GM23338 (cell line): ENCODE measurements at regions not wholly inside any gene's neighbourhood (a gene's known extent, or its start where the extent isn't known, plus 50 kb on each side); places are given as distances from the start of the nearest gene placed in this dataset.

ENCODE experiments used
- ATAC-seq: fragments of 200-7000 bp; cut with Tn5 transposase; 3 replicates; pipeline ENCODE4 v1.9.1; 2020
- DNase-seq: peaks from one replicate; pipeline ENCODE4 v3.0.0-alpha.2; 2015; ENCODE audit warnings: low spot score
- H2AFZ ChIP-seq: fragments of 200-600 bp; sonication (generic); 2 replicates; pipeline ENCODE4 v1.8.0; 2016; ENCODE audit warnings: antibody characterized with exemption, mild to moderate bottlenecking, moderate library complexity
- H3F3A ChIP-seq: fragments of 200-600 bp; sonication (generic); replicated peaks from 2 replicates; pipeline ENCODE4 v1.8.0; 2017; ENCODE audit warnings: antibody characterized with exemption, mixed run types, low read depth
- H3K27ac ChIP-seq: fragments of 200-600 bp; sonication (generic); 2 replicates; pipeline ENCODE4 v1.6.1; 2016; ENCODE audit warnings: low read depth
- H3K27me3 ChIP-seq: fragments of 200-600 bp; sonication (generic); 2 replicates; pipeline ENCODE4 v1.8.0; 2016; ENCODE audit warnings: mild to moderate bottlenecking, mixed run types, moderate library complexity; ENCODE audit not compliant: insufficient read depth
- H3K36me3 ChIP-seq: fragments of 200-600 bp; sonication (generic); 2 replicates; pipeline ENCODE4 v1.8.0; 2016; ENCODE audit warnings: mild to moderate bottlenecking; ENCODE audit not compliant: insufficient read depth
- H3K4me1 ChIP-seq: fragments of 200-600 bp; sonication (generic); 2 replicates; pipeline ENCODE4 v1.8.0; 2016; ENCODE audit warnings: mild to moderate bottlenecking, moderate library complexity; ENCODE audit not compliant: insufficient read depth
- H3K4me2 ChIP-seq: fragments of 200-600 bp; sonication (generic); 2 replicates; pipeline ENCODE4 v1.7.1; 2017; ENCODE audit warnings: mixed run types
- H3K4me3 ChIP-seq: fragments of 200-600 bp; sonication (generic); 2 replicates; pipeline ENCODE4 v1.6.1; 2016; ENCODE audit warnings: mixed run types
- H3K79me2 ChIP-seq: fragments of 200-600 bp; sonication (generic); replicated peaks from 2 replicates; pipeline ENCODE4 v1.8.0; 2017; ENCODE audit warnings: mild to moderate bottlenecking; ENCODE audit not compliant: insufficient read depth
- H3K9me2 ChIP-seq: fragments of 200-600 bp; sonication (generic); 2 replicates; pipeline ENCODE4 v1.8.0; 2017; ENCODE audit not compliant: insufficient read depth
- H4K20me1 ChIP-seq: fragments of 200-600 bp; sonication (generic); replicated peaks from 2 replicates; pipeline ENCODE4 v1.8.0; 2017; ENCODE audit warnings: mild to moderate bottlenecking; ENCODE audit not compliant: insufficient read depth
- H3K27ac Mint-ChIP-seq: 2 replicates; pipeline ENCODE4 v1.8.0; 2020; ENCODE audit warnings: inconsistent platforms, mild to moderate bottlenecking, moderate library complexity, mixed read lengths
- H3K27me3 Mint-ChIP-seq: 3 replicates; pipeline ENCODE4 v1.8.0; 2022; ENCODE audit warnings: low read depth, mild to moderate bottlenecking, moderate library complexity, mixed read lengths, inconsistent platforms; ENCODE audit not compliant: insufficient read depth, poor library complexity
- H3K36me3 Mint-ChIP-seq: 3 replicates; pipeline ENCODE4 v1.8.0; 2021; ENCODE audit warnings: low read depth, mild to moderate bottlenecking, inconsistent platforms, moderate library complexity, mixed read lengths
- H3K4me1 Mint-ChIP-seq: 3 replicates; pipeline ENCODE4 v1.8.0; 2020; ENCODE audit warnings: mild to moderate bottlenecking, inconsistent platforms, mixed read lengths
- H3K4me3 Mint-ChIP-seq: 3 replicates; pipeline ENCODE4 v1.8.0; 2021; ENCODE audit warnings: moderate library complexity, mild to moderate bottlenecking, inconsistent platforms, mixed read lengths
- H3K9me3 Mint-ChIP-seq: 3 replicates; pipeline ENCODE4 v1.8.0; 2020; ENCODE audit warnings: moderate library complexity, mild to moderate bottlenecking, inconsistent platforms, mixed read lengths
- CREB1 ChIP-seq: fragments of 250-450 bp; sonication (Bioruptor Pico); IDR thresholded peaks from 2 replicates; pipeline ENCODE4 v1.5.0; 2020; ENCODE audit warnings: low read depth, mild to moderate bottlenecking, moderate library complexity
- EZH2 ChIP-seq: fragments of 200-600 bp; sonication (generic); IDR thresholded peaks from one replicate; pipeline ENCODE4 v1.8.0; 2017; ENCODE audit warnings: antibody characterized with exemption, mild to moderate bottlenecking, low read depth; ENCODE audit not compliant: unreplicated experiment
- REST ChIP-seq: IDR thresholded peaks from one replicate; pipeline ENCODE4 v1.6.1; 2018; ENCODE audit warnings: antibody characterized with exemption; ENCODE audit not compliant: unreplicated experiment
- STAT1 ChIP-seq: IDR thresholded peaks from one replicate; pipeline ENCODE4 v1.6.1; 2016; ENCODE audit warnings: antibody characterized with exemption; ENCODE audit not compliant: unreplicated experiment
- TF ChIP-seq, protein P1 (sequence below), 2 experiments: fragments of 200-600 bp in 1 of 2; sonication (generic) in 1 of 2; conservative IDR thresholded peaks; 2 replicates each; pipeline versions ENCODE4 v1.5.1 to v1.6.1; 2016 to 2017; ENCODE audit warnings: antibody characterized with exemption in 2 of 2, low read depth in 2 of 2, mild to moderate bottlenecking in 2 of 2, moderate library complexity in 1 of 2

GRCh38 chr22:22090650-22091399, 108.2 kb upstream of the TOP3B start:
- H3K4me1 ChIP-seq, result no peaks in the 10 kb centered on the region
- no peaks in the 10 kb centered on the region for H3F3A ChIP-seq
- no peak overlapping the region for H2AFZ ChIP-seq
- Mint-ChIP-seq H3K27me3 (peaks cover 97% of the 10 kb centered on the region), H3K4me1 (no peaks in the 10 kb centered on the region), H3K4me3 (no peak overlapping the region), H3K27ac (no peak overlapping the region), H3K36me3 (no peaks in the 10 kb centered on the region), H3K9me3 (no peaks in the 10 kb centered on the region)
- H3K4me3 ChIP-seq, result no peak overlapping the region
- no peak overlapping the region for H3K27ac ChIP-seq
- TF ChIP-seq EZH2 (peak; percentile 16), CREB1 (CRISPR knock-in tag) (no peak), STAT1 (no peak)
- TF ChIP-seq, protein P1, sequence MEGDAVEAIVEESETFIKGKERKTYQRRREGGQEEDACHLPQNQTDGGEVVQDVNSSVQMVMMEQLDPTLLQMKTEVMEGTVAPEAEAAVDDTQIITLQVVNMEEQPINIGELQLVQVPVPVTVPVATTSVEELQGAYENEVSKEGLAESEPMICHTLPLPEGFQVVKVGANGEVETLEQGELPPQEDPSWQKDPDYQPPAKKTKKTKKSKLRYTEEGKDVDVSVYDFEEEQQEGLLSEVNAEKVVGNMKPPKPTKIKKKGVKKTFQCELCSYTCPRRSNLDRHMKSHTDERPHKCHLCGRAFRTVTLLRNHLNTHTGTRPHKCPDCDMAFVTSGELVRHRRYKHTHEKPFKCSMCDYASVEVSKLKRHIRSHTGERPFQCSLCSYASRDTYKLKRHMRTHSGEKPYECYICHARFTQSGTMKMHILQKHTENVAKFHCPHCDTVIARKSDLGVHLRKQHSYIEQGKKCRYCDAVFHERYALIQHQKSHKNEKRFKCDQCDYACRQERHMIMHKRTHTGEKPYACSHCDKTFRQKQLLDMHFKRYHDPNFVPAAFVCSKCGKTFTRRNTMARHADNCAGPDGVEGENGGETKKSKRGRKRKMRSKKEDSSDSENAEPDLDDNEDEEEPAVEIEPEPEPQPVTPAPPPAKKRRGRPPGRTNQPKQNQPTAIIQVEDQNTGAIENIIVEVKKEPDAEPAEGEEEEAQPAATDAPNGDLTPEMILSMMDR (conservative IDR thresholded peaks at IDR 0.05; ENCODE audit: low read depth in 2 of 2), result no peak
- no peak overlapping the region for H3K4me2 ChIP-seq
- H3K9me2 ChIP-seq, result no peaks in the 10 kb centered on the region
- no peak for DNase-seq
- H3K79me2 ChIP-seq, result no peaks in the 10 kb centered on the region
- peaks cover 6% of the 10 kb centered on the region; the same call in 1 of the 2 replicates for H4K20me1 ChIP-seq
- peaks cover 100% of the 10 kb centered on the region for H3K27me3 ChIP-seq
- no peak for ATAC-seq
- no peaks in the 10 kb centered on the region for H3K36me3 ChIP-seq

DNA sequence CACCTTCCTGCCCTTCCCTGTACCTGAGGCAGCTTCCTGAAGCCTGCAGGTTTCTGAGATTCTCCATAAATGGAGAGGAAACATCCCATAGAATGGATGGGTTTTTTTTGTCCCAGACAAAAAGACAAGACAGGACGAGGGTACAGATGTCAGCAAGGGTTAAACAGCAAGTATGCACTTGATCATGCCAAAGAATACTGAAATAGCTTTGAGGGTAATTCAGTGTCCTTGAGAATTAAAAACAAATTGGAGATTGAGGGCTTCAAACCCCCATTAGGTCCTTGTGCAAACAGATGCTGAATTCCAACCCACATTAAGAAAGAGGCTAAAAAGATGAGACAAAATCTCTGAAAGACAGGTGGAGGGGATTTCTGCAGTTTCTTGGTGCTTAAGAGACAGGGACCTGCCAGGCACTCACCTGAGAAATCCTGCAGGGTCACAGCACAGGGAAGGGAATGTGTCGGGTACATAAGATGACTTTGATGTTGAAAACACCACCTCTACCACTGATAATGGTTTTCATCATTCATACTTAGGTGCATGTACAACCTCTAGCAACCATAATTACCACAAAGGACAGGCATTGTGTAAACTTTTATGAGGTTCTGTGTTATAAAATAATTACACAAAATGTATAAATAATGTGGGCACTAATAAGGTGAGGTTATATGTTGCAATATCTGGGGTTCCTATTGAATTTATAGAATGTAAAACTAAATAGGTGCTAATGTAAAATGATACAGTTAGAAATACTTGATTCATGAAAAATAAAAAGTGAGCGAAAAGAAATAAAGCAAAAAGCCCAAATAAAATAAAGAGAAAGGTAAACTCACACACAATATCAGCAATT, 107.1 kb upstream of the TOP3B start:
- no peaks in the 10 kb centered on the region for H3K9me3 Mint-ChIP-seq
- DNase-seq (no peak), ATAC-seq (no peak)
- peaks cover 100% of the 10 kb centered on the region for H3K27me3 ChIP-seq
- H2AFZ ChIP-seq, result no peak overlapping the region
- no peak overlapping the region for H3K27ac ChIP-seq
- no peak for TF ChIP-seq CREB1 (CRISPR knock-in tag)
- peak; percentile 26 for TF ChIP-seq EZH2
- TF ChIP-seq REST, result no peak
- H3K4me2 ChIP-seq, result no peak overlapping the region
- no peaks in the 10 kb centered on the region for H3K36me3 Mint-ChIP-seq
- no peak overlapping the region for H3K27ac Mint-ChIP-seq
- H3F3A ChIP-seq, result no peaks in the 10 kb centered on the region
- no peaks in the 10 kb centered on the region for H3K9me2 ChIP-seq
- no peaks in the 10 kb centered on the region for H3K4me1 ChIP-seq
- H3K27me3 Mint-ChIP-seq, result peaks cover 97% of the 10 kb centered on the region
- H3K4me1 Mint-ChIP-seq, result no peaks in the 10 kb centered on the region
- H3K36me3 ChIP-seq, result no peaks in the 10 kb centered on the region
- peaks cover 6% of the 10 kb centered on the region; the same call in 1 of the 2 replicates for H4K20me1 ChIP-seq
- H3K4me3 Mint-ChIP-seq, result no peak overlapping the region
- H3K4me3 ChIP-seq, result no peak overlapping the region
- H3K79me2 ChIP-seq, result no peaks in the 10 kb centered on the region
